Endothelial cell of umbilical vein (primary cell): ENCODE measurements at regions not wholly inside any gene's neighbourhood (a gene's known extent, or its start where the extent isn't known, plus 50 kb on each side); places are given as distances from the start of the nearest gene placed in this dataset.

Experiments used
- EZH2 ChIP-seq: IDR thresholded peaks from 2 replicates; pipeline ENCODE4 v1.6.1; 2012; ENCODE audit warnings: borderline replicate concordance, low read depth, mild to moderate bottlenecking, moderate library complexity, low read length, inconsistent platforms; ENCODE audit not compliant: severe bottlenecking
- JUN ChIP-seq: IDR thresholded peaks from 2 replicates; pipeline ENCODE4 v1.6.1; 2011; ENCODE audit warnings: borderline replicate concordance, low read depth; ENCODE audit not compliant: insufficient read length, insufficient read depth
- POLR2A ChIP-seq: IDR thresholded peaks from 2 replicates; pipeline ENCODE4 v1.6.1; 2012; ENCODE audit warnings: low read depth, mild to moderate bottlenecking, control low read depth, low read length
- POLR2AphosphoS5 ChIP-seq: IDR thresholded peaks from 2 replicates; pipeline ENCODE4 v1.6.1; 2012; ENCODE audit warnings: low read depth, mild to moderate bottlenecking, control low read depth, low read length, moderate library complexity; ENCODE audit not compliant: insufficient read depth
- TF ChIP-seq, protein P1 (sequence below), 2 donors: IDR thresholded peaks; 1 replicate in 1 of 2; 2 replicates in 1 of 2; pipeline ENCODE4 v1.5.1; 2011; ENCODE audit warnings: low read length in 2 of 2, mild to moderate bottlenecking in 2 of 2, moderate library complexity in 2 of 2, control low read depth in 1 of 2, inconsistent platforms in 1 of 2, low read depth in 1 of 2; ENCODE audit not compliant: insufficient read depth in 1 of 2; ENCODE audit errors: extremely low read depth in 1 of 2

DNA sequence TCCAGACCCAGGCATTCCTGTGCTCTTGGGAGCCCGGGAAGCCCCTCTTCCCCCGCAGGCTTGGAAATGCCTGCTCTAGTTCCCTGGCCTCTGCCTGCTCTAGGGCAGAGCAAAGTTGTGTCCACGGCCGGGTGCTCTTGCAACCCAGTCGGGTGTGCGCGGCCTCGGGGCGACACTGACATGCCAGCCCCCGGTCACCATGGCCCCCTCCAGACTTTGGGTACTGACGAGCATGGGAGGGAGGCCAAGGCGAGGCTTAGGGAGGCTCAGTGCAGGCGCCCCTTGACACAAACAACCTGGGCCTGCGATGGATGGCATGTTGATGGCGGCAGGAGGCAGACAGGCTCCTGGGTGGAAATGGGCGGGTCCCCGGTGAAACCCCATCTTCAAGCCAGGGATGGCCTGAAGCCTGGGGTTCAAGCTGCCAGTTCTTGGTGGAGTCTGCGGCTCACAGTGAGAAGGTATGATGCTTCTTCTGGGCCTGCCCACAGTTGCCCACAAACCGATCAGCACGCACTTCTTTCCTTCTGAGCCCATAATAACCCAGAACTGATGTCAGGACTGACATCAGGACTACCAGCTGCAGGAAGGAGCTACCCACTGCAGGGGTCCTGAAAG is 689.9 kb downstream of the DSC3 start:
- TF ChIP-seq, protein P1, sequence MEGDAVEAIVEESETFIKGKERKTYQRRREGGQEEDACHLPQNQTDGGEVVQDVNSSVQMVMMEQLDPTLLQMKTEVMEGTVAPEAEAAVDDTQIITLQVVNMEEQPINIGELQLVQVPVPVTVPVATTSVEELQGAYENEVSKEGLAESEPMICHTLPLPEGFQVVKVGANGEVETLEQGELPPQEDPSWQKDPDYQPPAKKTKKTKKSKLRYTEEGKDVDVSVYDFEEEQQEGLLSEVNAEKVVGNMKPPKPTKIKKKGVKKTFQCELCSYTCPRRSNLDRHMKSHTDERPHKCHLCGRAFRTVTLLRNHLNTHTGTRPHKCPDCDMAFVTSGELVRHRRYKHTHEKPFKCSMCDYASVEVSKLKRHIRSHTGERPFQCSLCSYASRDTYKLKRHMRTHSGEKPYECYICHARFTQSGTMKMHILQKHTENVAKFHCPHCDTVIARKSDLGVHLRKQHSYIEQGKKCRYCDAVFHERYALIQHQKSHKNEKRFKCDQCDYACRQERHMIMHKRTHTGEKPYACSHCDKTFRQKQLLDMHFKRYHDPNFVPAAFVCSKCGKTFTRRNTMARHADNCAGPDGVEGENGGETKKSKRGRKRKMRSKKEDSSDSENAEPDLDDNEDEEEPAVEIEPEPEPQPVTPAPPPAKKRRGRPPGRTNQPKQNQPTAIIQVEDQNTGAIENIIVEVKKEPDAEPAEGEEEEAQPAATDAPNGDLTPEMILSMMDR (IDR thresholded peaks at IDR 0.05; ENCODE audit: extremely low read depth in 1 of 2, insufficient read depth in 1 of 2, low read depth in 1 of 2, low read length in 2 of 2) = no peak
- TF ChIP-seq POLR2AphosphoS5 = no peak
- no peak for TF ChIP-seq JUN
- no peak for TF ChIP-seq POLR2A
- no peak for TF ChIP-seq EZH2
